Memory B cell (primary cell): ENCODE measurements at regions not wholly inside any gene's neighbourhood (a gene's known extent, or its start where the extent isn't known, plus 50 kb on each side); places are given as distances from the start of the nearest gene placed in this dataset.
"Not testable (repeated sequence)": the region's sequence is repeated elsewhere in the genome, so short reads cannot be mapped to it uniquely, and the experiment has no call there.

Source experiments
- ATAC-seq: fragments of 150-1000 bp; cut with Tn5 transposase; 2 replicates; pipeline ENCODE4 v1.10.0; 2021; ENCODE audit warnings: low read depth, mild to moderate bottlenecking, moderate library complexity
- DNase-seq, 2 donors: peaks; one replicate each; pipeline ENCODE4 v3.0.0; 2022; ENCODE audit warnings: low spot score in 2 of 2
- H3K27ac Mint-ChIP-seq: one replicate; pipeline ENCODE4 v1.8.0; 2022; ENCODE audit warnings: mild to moderate bottlenecking, moderate library complexity, mixed read lengths
- H3K27me3 Mint-ChIP-seq: one replicate; pipeline ENCODE4 v1.8.0; 2022; ENCODE audit warnings: mixed read lengths
- H3K36me3 Mint-ChIP-seq: one replicate; pipeline ENCODE4 v1.8.0; 2022; ENCODE audit warnings: mild to moderate bottlenecking, mixed read lengths
- H3K4me1 Mint-ChIP-seq: one replicate; pipeline ENCODE4 v1.8.0; 2022; ENCODE audit warnings: mixed read lengths
- H3K4me3 Mint-ChIP-seq: one replicate; pipeline ENCODE4 v1.8.0; 2022; ENCODE audit warnings: mild to moderate bottlenecking, moderate library complexity, mixed read lengths
- H3K9me3 Mint-ChIP-seq: one replicate; pipeline ENCODE4 v1.8.0; 2022; ENCODE audit warnings: mixed read lengths

DNA sequence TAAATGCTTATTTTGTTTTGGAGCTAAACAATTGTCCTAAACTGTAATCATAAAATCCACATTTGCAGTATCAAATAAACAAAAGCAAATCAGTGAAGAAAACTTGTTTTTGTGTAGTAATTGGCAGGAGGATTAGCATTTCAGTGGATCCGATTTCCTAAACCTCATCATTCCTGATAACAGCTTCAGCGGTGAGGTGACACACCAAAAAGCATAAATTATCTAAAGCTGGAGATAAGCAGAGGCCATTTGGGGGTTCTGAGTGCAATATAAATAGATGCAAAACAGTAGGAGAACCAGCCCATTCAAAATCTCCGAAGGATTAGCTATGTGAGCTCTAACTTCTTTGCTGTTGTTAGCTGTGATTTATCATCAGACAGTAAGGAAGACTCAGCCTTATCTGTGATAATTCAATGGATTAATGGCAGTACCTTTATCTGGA, 235.8 kb downstream of the EPHA7 start:
- H3K4me1 Mint-ChIP-seq, result no peaks in the 10 kb centered on the region
- no peak for DNase-seq
- H3K9me3 Mint-ChIP-seq, result peaks cover 2% of the 10 kb centered on the region
- H3K27ac Mint-ChIP-seq, result no peak overlapping the region
- H3K27me3 Mint-ChIP-seq, result no peaks in the 10 kb centered on the region
- no peaks in the 10 kb centered on the region for H3K36me3 Mint-ChIP-seq
- no peak overlapping the region for H3K4me3 Mint-ChIP-seq
- ATAC-seq, result no peak

DNA sequence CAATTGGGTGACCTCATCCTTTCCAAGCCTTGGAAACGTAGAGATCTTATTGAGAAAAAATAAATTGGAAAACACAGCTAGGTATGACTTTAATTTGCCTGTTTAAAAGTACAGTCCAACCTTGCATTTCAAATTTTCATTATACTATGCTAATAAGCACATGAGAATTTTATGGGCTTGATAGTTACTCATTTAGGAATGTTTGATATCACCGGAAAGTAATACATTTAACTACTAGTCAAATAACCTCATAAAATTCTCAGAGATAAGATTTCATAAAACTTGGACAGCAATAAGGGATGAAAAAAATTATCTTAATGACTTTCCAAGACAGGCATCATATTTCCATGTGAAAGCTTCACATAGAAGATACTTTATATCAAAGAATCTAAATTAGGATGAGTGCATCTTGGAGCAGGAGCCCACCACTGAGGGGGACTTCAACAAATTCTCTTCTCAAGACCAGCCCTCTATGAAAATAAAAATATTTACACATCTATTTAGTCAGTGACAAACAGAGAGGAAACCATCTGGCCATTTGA, 236.3 kb downstream of the EPHA7 start:
- no peaks in the 10 kb centered on the region for H3K36me3 Mint-ChIP-seq

DNA sequence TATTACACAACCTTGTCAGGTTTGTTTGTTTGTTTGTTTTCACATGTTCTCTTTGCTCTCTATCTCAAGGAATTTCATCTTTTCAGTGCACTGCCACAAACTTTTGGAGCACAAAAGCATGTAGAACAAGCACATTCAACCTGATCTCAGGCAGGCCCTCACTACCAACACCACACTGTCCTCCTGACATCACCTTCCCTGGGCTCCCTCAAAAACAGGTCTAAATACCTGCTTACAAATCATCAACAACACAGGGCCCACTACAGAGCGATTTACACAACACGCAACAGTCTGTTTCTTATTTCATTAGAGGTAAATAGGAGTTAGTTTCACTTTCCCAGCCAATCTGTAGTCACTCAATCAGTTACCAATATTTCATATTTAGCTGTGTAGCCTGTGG, 241.4 kb downstream of the EPHA7 start:
- Mint-ChIP-seq H3K27ac (no peak overlapping the region), H3K9me3 (peaks cover 4% of the 10 kb centered on the region), H3K27me3 (no peaks in the 10 kb centered on the region), H3K4me1 (no peaks in the 10 kb centered on the region), H3K36me3 (no peaks in the 10 kb centered on the region), H3K4me3 (no peak overlapping the region)
- ATAC-seq (no peak), DNase-seq (no peak)

More for the DNA sequence above, 236.3 kb downstream of the EPHA7 start:
- Mint-ChIP-seq H3K27ac (no peak overlapping the region), H3K27me3 (no peaks in the 10 kb centered on the region), H3K9me3 (peaks cover 2% of the 10 kb centered on the region), H3K4me3 (no peak overlapping the region), H3K4me1 (no peaks in the 10 kb centered on the region)
- ATAC-seq (no peak), DNase-seq (no peak)

DNA sequence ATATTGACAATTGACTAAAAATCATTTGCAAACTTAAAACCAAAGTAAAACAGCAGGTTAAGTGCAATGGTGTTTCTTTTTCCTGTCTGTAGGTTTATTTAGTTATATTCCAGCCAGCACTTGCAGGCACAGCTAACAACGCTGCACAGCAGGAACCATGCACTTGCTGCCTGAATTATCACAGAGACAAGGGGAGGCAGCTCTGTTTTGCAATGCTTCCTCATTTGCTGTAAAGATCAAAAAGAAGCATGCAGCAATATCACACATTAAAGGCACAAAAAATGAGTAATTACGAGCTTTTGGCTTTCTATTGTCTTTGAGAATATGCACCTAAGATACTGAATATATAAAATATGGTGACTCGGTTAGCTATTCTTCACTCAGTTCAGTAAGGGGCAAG, 241.9 kb downstream of the EPHA7 start:
- Mint-ChIP-seq H3K4me1 (no peaks in the 10 kb centered on the region), H3K4me3 (no peak overlapping the region), H3K9me3 (peaks cover 4% of the 10 kb centered on the region), H3K27me3 (no peaks in the 10 kb centered on the region), H3K36me3 (no peaks in the 10 kb centered on the region), H3K27ac (no peak overlapping the region)
- ATAC-seq (no peak), DNase-seq (no peak)

DNA sequence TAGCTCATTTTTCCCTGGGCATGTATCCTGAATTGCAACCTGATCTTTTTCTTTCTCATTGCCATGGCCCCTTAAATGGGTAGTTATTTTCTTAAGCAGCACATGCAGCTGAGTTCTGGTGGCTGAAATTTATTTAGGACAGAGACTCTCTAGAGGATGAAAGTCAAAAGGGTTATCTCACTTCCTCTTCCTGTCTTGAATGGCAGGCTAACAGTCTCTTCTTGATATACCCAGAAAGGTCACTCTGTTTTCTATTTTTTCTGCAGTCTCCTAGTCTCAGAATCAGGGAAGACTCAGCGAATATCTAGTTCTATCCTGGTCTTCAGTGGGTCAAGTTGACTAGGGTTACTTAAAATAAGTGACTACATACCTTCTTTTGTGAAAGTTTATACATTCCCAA, 243.3 kb downstream of the EPHA7 start:
- DNase-seq, result no peak
- Mint-ChIP-seq H3K36me3 (no peaks in the 10 kb centered on the region), H3K4me3 (no peak overlapping the region), H3K9me3 (peaks cover 3% of the 10 kb centered on the region), H3K4me1 (no peaks in the 10 kb centered on the region), H3K27me3 (no peaks in the 10 kb centered on the region), H3K27ac (no peak overlapping the region)
- ATAC-seq, result no peak

DNA sequence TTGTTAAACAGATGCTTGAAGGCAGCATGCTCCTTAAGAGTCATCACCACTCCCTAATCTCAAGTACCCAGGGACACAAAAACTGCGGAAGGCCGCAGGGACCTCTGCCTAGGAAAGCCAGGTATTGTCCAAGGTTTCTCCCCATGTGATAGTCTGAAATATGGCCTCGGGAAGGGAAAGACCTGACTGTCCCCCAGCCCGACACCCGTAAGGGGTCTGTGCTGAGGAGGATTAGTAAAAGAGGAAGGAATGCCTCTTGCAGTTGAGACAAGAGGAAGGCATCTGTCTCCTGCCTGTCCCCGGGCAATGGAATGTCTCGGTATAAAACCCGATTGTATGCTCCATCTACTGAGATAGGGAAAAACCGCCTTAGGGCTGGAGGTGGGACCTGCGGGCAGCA, 245.8 kb downstream of the EPHA7 start:
- not testable (repeated sequence) for H3K27ac Mint-ChIP-seq, H3K4me1 Mint-ChIP-seq, H3K27me3 Mint-ChIP-seq, H3K36me3 Mint-ChIP-seq, H3K4me3 Mint-ChIP-seq, ATAC-seq, DNase-seq, H3K9me3 Mint-ChIP-seq

DNA sequence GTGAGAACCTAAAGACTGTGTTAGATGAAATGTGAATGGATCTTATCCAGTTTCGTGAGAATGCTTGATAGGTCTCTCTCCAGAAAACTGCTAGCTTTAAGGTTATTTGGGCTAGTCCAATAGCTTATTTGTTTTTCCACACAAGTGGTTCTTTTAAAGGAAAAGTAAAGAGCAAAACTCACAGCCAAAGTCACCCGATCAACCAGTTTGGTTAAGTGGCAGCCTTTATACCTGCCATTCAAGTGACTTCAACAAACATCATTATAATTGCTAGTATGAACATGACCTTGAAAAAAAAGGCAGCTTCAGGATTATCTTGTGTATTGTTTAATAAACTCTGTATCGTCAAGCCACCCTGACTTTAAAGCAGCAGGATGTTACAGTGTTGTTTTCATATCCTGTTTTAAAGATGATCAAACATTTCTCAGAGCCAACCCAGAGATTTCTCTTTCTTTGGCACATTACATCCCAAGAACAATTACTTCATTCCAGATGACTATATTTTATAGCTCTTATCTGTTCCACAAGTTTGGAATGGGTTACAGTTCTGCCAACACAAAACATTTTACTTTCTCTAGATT, 253.4 kb downstream of the EPHA7 start:
- Mint-ChIP-seq H3K27ac (no peak overlapping the region), H3K4me1 (no peaks in the 10 kb centered on the region), H3K27me3 (no peaks in the 10 kb centered on the region), H3K36me3 (no peaks in the 10 kb centered on the region), H3K9me3 (peaks cover 1% of the 10 kb centered on the region), H3K4me3 (no peak overlapping the region)
- ATAC-seq (no peak), DNase-seq (no peak)

DNA sequence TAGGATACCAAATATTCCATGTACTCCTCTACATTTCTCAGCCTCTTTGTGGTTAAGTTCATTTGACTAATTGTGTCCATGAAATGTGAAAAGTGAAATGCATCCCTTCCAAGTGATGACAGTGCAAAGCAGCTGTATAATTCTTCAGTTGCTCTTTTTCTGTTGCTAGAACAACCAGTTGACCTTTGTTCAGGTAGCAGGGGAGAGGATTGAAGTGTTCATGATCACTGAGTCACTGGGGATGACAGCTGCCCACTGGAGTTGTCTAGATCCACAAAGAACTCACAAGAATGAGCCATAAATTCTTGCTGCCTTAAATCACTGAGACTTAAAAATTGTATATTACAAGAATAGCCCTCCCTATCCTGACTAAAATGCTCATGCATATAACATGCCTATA, 254.6 kb downstream of the EPHA7 start:
- no peak overlapping the region for H3K27ac Mint-ChIP-seq
- no peak for ATAC-seq

DNA sequence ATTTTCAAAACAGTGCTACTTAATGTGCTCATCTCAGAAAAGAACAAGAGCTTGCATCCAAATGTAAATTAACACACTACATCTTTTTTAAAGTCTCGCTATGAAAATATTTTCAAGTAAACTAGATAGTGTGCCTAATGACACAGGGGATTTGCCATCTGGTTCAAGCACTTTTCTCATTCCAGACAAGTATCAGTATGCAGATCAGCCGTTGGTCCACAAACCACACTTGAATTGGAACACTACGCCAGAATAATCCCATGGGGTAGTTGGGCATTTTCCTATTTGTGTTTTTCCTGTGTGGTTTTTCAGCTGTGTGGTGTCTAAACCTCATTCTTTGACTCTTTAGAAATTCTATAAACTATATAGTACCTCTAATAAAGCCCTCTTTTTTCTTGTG, 256.2 kb downstream of the EPHA7 start:
- Mint-ChIP-seq H3K27ac (no peak overlapping the region), H3K36me3 (no peaks in the 10 kb centered on the region)
- DNase-seq, result no peak

More for the DNA sequence above, 254.6 kb downstream of the EPHA7 start:
- no peaks in the 10 kb centered on the region for H3K36me3 Mint-ChIP-seq
- peaks cover 1% of the 10 kb centered on the region for H3K9me3 Mint-ChIP-seq
- H3K27me3 Mint-ChIP-seq, result no peaks in the 10 kb centered on the region
- H3K4me3 Mint-ChIP-seq, result no peak overlapping the region
- no peaks in the 10 kb centered on the region for H3K4me1 Mint-ChIP-seq
- no peak for DNase-seq

DNA sequence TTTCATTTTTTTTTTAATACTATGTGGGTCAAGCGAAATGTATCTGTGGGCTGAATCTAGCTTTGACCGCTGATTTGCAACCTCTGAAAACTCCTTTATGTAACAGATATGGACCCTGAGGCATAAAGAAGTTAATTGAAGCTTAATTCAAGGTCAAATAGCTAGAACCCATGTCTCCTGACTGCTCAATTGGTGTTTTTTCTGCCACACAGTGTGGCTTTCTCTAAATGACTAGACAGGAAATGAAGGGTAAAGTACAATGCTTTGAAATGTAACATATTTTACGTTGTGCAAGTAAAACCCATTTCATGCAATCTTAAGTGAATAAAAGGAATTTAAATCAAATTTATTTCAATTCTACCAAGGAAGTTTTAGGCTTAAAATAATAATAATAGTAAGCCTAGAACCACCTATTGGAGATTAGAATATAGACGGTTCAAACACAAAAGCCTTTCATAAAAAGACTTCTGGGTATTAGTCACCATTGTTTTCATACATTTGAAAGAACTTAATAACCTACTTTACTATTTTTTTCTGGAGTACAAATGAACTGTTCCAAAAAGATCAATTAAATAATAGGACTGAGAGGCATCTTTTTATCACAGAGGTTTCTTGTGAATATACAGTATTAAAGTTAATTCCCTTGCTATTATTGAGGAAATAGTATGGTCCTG, 279.8 kb downstream of the EPHA7 start:
- DNase-seq, result no peak
- Mint-ChIP-seq H3K27ac (no peak overlapping the region), H3K27me3 (no peaks in the 10 kb centered on the region), H3K4me3 (no peak overlapping the region), H3K9me3 (peaks cover 10% of the 10 kb centered on the region), H3K4me1 (no peaks in the 10 kb centered on the region), H3K36me3 (no peaks in the 10 kb centered on the region)
- no peak for ATAC-seq

More for the DNA sequence above, 256.2 kb downstream of the EPHA7 start:
- no peak for ATAC-seq
- no peak overlapping the region for H3K4me3 Mint-ChIP-seq
- peaks cover 4% of the 10 kb centered on the region for H3K9me3 Mint-ChIP-seq
- no peaks in the 10 kb centered on the region for H3K4me1 Mint-ChIP-seq
- no peaks in the 10 kb centered on the region for H3K27me3 Mint-ChIP-seq

DNA sequence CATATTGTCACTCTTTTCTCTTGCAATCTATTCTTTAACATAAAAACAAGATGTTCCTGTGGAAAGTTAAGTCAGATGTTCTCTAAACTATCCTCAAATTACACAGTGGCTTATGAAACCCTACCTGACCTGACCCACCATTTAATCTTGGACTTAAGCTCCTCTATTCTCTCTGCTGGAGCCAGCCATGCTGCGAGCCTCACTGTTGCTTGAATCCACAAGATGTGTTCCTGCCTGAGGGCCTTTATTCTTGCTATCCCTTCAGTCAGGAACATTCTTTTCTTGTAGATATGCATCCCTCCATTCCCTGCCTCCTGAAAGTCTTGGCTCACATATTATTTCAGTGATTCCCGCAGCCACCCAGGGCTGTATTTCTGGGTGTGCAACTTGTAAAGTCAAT, 283.2 kb downstream of the EPHA7 start:
- ATAC-seq (no peak), DNase-seq (no peak)
- H3K36me3 Mint-ChIP-seq, result no peaks in the 10 kb centered on the region
- H3K4me3 Mint-ChIP-seq, result no peak overlapping the region
- H3K27me3 Mint-ChIP-seq, result no peaks in the 10 kb centered on the region
- H3K9me3 Mint-ChIP-seq, result peaks cover 10% of the 10 kb centered on the region
- no peak overlapping the region for H3K27ac Mint-ChIP-seq
- no peaks in the 10 kb centered on the region for H3K4me1 Mint-ChIP-seq

DNA sequence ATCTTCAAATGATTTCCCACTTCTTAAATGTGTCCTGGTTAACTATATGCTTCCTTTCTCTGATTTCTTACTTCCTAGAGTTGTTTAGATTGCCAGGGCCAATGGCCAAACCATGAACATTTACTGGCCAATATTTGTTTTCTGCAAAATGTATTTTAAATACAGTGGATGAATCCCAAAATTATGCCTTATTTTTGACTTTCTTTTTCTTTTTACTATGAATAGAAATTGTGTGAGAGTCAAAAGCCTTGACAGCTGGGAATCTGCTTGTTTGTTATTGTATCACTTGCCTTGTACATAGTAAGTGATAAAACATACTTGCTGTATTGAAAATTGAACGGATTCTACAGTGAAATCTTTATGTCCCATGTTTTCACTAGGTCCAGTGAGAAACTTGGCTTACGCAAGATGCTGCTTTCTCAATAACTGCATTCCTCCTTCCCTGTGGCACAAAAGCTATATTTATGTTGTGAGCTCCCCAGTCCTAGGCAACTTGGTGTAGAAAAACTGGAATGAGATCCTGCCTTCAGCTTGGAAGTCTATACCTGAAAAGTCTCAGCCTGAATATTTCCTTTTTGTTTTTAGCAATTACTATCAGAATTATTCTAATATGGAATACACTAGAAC, 295.2 kb downstream of the EPHA7 start:
- H3K4me1 Mint-ChIP-seq, result no peaks in the 10 kb centered on the region
- no peak overlapping the region for H3K4me3 Mint-ChIP-seq
- no peak for ATAC-seq
- H3K27me3 Mint-ChIP-seq, result no peaks in the 10 kb centered on the region
- no peaks in the 10 kb centered on the region for H3K36me3 Mint-ChIP-seq
- H3K27ac Mint-ChIP-seq, result no peak overlapping the region
- DNase-seq, result no peak
- peaks cover 14% of the 10 kb centered on the region for H3K9me3 Mint-ChIP-seq

DNA sequence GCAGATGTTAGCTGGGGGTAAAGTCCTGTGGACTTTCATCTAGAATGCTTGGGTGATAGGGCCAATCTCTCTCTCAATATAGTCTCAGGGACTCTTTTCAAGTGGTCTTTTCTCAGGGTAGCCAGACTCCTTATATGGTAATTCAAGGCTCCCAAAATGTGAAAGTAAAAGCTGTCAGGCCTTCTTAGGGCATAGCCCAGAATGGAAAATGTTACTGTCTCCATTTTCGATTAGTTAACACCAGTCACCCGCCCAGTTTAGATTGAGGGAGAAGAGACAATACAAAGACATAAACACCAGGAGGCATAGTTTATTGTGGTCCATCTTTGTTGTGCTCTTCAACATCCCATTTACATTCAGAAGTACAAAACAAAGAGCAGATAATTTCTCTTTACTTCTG, 295.8 kb downstream of the EPHA7 start:
- Mint-ChIP-seq H3K27ac (no peak overlapping the region), H3K9me3 (peaks cover 11% of the 10 kb centered on the region), H3K27me3 (no peaks in the 10 kb centered on the region), H3K4me1 (no peaks in the 10 kb centered on the region), H3K36me3 (no peaks in the 10 kb centered on the region), H3K4me3 (no peak overlapping the region)
- DNase-seq (no peak), ATAC-seq (no peak)

DNA sequence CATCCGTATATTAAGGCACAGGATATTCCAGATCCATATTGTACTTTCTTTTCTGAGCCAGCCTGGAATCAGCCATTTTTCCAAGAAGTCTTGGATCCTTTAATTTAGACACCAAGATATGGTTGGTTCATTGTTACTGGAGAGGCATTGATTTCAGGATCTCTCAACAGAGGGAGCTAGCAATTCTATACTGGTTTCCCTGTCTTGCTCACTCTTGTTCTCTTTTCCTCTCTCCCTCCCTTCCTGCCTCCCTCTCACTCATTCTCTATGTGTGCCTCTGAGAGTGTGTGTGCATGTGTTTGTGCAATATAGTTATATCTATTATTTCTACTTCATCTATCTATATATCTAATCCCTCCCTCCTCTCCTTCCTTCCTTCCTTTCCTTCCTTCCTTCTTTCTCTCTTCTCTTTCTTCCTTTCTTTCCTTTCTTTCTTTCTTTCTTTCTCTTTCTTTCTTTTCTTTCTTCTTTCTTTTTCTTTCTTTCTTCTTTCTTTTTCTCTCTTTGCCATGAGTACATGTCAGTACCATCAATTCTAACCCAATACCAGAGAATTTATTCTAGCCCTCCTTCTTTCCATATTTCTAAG, 299.1 kb downstream of the EPHA7 start:
- no peaks in the 10 kb centered on the region for H3K4me1 Mint-ChIP-seq
- H3K4me3 Mint-ChIP-seq, result no peak overlapping the region
- DNase-seq (no peak), ATAC-seq (no peak)
- H3K27ac Mint-ChIP-seq, result no peak overlapping the region
- no peaks in the 10 kb centered on the region for H3K27me3 Mint-ChIP-seq
- peaks cover 5% of the 10 kb centered on the region for H3K9me3 Mint-ChIP-seq
- H3K36me3 Mint-ChIP-seq, result no peaks in the 10 kb centered on the region
